ENCODE measurements at regions not wholly inside any gene's neighbourhood (a gene's known extent, or its start where the extent isn't known, plus 50 kb on each side); places are given as distances from the start of the nearest gene placed in this dataset.

GRCh38 chr10:47076949-47077361 is 165.7 kb downstream of the PTPN20 start:
- Histone ChIP-seq H2AFZ (ENCODE audit: control insufficient read depth, low read length) (no peak overlapping the region), H3K27me3 (ENCODE audit: control insufficient read depth, extremely low read depth, insufficient read depth, low read length) (peaks cover 4% of the 10 kb centered on the region), H3K4me2 (ENCODE audit: control insufficient read depth, extremely low read depth, insufficient read depth, low read depth, low read length) (no peak overlapping the region), H3K36me3 (ENCODE audit: control insufficient read depth in 2 of 2, extremely low read depth in 1 of 2, insufficient read depth in 2 of 2, low read length in 2 of 2) (no peaks in the 10 kb centered on the region), H3K9ac (ENCODE audit: control insufficient read depth, extremely low read depth, insufficient read depth, low read length) (no peak overlapping the region), H3K9me1 (ENCODE audit: control insufficient read depth, extremely low read depth, insufficient read depth, low read length) (no peaks in the 10 kb centered on the region), H3K79me2 (ENCODE audit: control insufficient read depth, insufficient read depth, low read length) (no peaks in the 10 kb centered on the region), H3K4me3 (ENCODE audit: control insufficient read depth in 2 of 3, extremely low read depth in 1 of 3, insufficient read depth in 2 of 3, low read depth in 1 of 3, low read length in 3 of 3) (no peak overlapping the region), H3K27ac (ENCODE audit: control insufficient read depth, insufficient read depth, low read length) (no peak overlapping the region), H4K20me1 (ENCODE audit: control insufficient read depth, extremely low read depth, insufficient read depth, low read length) (no peaks in the 10 kb centered on the region), H3K4me1 (ENCODE audit: control insufficient read depth, extremely low read depth, insufficient read depth, low read length) (no peaks in the 10 kb centered on the region), H3K9me3 (ENCODE audit: control insufficient read depth, low read depth, low read length) (no peaks in the 10 kb centered on the region)
- FAIRE-seq = no peak
- TF ChIP-seq EZH2 (IDR thresholded peaks at IDR 0.05; ENCODE audit: low read length) (no peak), CTCF (optimal IDR thresholded peaks at IDR 0.05 in 1 of 3, IDR thresholded peaks at IDR 0.05 in 1 of 3, conservative IDR thresholded peaks at IDR 0.05 in 1 of 3; ENCODE audit: extremely low read depth in 1 of 3, insufficient read depth in 2 of 3, low read length in 3 of 3) (no peak)
- DNase-seq (ENCODE audit: low read depth, low spot score) = no peak
- dilution Hi-C loops (cut with MboI; ENCODE audit: extremely low pct_ligation_motif_present, low sequenced_read_pairs) = no loop called here

DNA sequence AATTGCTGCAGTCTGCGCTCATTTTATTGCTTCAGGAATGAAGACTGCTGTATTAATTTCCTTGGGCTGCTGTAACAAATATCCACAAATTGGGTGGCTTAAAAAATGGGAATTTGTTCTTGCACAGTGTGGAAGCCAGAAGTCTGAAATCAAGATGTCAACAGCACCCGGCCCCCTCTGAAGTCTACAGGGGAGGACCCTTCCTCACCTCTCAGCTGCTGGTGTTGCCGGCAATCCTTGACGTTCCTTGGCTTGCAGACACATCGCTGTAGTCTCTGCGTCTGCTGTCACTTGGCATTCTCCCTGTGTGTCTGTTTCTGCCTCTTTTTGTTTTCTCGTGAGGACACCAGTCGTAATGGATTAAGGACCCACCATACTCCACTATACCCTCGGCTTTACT is 166.2 kb downstream of the PTPN20 start:
- Histone ChIP-seq H3K9ac (ENCODE audit: control insufficient read depth, extremely low read depth, insufficient read depth, low read length) (no peak overlapping the region), H3K9me3 (ENCODE audit: control insufficient read depth, low read depth, low read length) (no peaks in the 10 kb centered on the region), H3K27me3 (ENCODE audit: control insufficient read depth, extremely low read depth, insufficient read depth, low read length) (peaks cover 3% of the 10 kb centered on the region), H3K4me2 (ENCODE audit: control insufficient read depth, extremely low read depth, insufficient read depth, low read depth, low read length) (no peak overlapping the region), H3K79me2 (ENCODE audit: control insufficient read depth, insufficient read depth, low read length) (no peaks in the 10 kb centered on the region), H3K36me3 (ENCODE audit: control insufficient read depth in 2 of 2, extremely low read depth in 1 of 2, insufficient read depth in 2 of 2, low read length in 2 of 2) (no peaks in the 10 kb centered on the region), H3K9me1 (ENCODE audit: control insufficient read depth, extremely low read depth, insufficient read depth, low read length) (no peaks in the 10 kb centered on the region), H3K4me1 (ENCODE audit: control insufficient read depth, extremely low read depth, insufficient read depth, low read length) (no peaks in the 10 kb centered on the region), H4K20me1 (ENCODE audit: control insufficient read depth, extremely low read depth, insufficient read depth, low read length) (no peaks in the 10 kb centered on the region), H3K4me3 (ENCODE audit: control insufficient read depth in 2 of 3, extremely low read depth in 1 of 3, insufficient read depth in 2 of 3, low read depth in 1 of 3, low read length in 3 of 3) (no peak overlapping the region), H2AFZ (ENCODE audit: control insufficient read depth, low read length) (no peak overlapping the region), H3K27ac (ENCODE audit: control insufficient read depth, insufficient read depth, low read length) (no peak overlapping the region)
- dilution Hi-C loops (cut with MboI; ENCODE audit: extremely low pct_ligation_motif_present, low sequenced_read_pairs) = no loop called here
- TF ChIP-seq CTCF (optimal IDR thresholded peaks at IDR 0.05 in 1 of 3, IDR thresholded peaks at IDR 0.05 in 1 of 3, conservative IDR thresholded peaks at IDR 0.05 in 1 of 3; ENCODE audit: extremely low read depth in 1 of 3, insufficient read depth in 2 of 3, low read length in 3 of 3) = no peak
- TF ChIP-seq EZH2 (IDR thresholded peaks at IDR 0.05; ENCODE audit: low read length) = no peak
- DNase-seq (ENCODE audit: low read depth, low spot score) (no peak), FAIRE-seq (no peak)
